ENCODE measurements at regions not wholly inside any gene's neighbourhood (a gene's known extent, or its start where the extent isn't known, plus 50 kb on each side); places are given as distances from the start of the nearest gene placed in this dataset.
A peak's percentile ranks its signal among the peaks of the same experiment; 100 is the strongest.

GRCh38 chr1:91151702-91152101, 129.9 kb upstream of the ZNF644 start:
- DNase-seq (ENCODE audit: low read depth), result no peak

GRCh38 chr1:91148641-91149069, 126.8 kb upstream of the ZNF644 start:
- no peak for DNase-seq (ENCODE audit: low read depth)

GRCh38 chr1:91141858-91142257, 120.0 kb upstream of the ZNF644 start:
- DNase-seq (ENCODE audit: low read depth), result no peak

GRCh38 chr1:91138959-91139358, 117.1 kb upstream of the ZNF644 start:
- DNase-seq (ENCODE audit: low read depth), result no peak

GRCh38 chr1:91137173-91137852, 115.5 kb upstream of the ZNF644 start:
- no peak for DNase-seq (ENCODE audit: low read depth)

- no peak for DNase-seq (ENCODE audit: low read depth)
These were observed 114.0 kb upstream of the ZNF644 start for GRCh38 chr1:91135799-91136198.

GRCh38 chr1:91133248-91133647, 111.4 kb upstream of the ZNF644 start:
- DNase-seq (ENCODE audit: low read depth), result no peak

GRCh38 chr1:91130256-91130985, 108.6 kb upstream of the ZNF644 start:
- no peak for DNase-seq (ENCODE audit: low read depth)

GRCh38 chr1:91129458-91129857, 107.6 kb upstream of the ZNF644 start:
- DNase-seq (ENCODE audit: low read depth), result no peak

- DNase-seq (ENCODE audit: low read depth), result no peak
These were observed 107.2 kb upstream of the ZNF644 start for GRCh38 chr1:91129017-91129416.

GRCh38 chr1:91124989-91125417, 103.2 kb upstream of the ZNF644 start:
- DNase-seq (ENCODE audit: low read depth), result peak; percentile 9

- no peak for DNase-seq (ENCODE audit: low read depth)
These were observed 102.6 kb upstream of the ZNF644 start for GRCh38 chr1:91124290-91124985.

- DNase-seq (ENCODE audit: low read depth), result no peak
These were observed 101.9 kb upstream of the ZNF644 start for GRCh38 chr1:91123773-91124172.

GRCh38 chr1:91123319-91123718, 101.5 kb upstream of the ZNF644 start:
- no peak for DNase-seq (ENCODE audit: low read depth)

- DNase-seq (ENCODE audit: low read depth), result no peak
These were observed 100.4 kb upstream of the ZNF644 start for GRCh38 chr1:91122106-91122717.

GRCh38 chr1:91121366-91121765, 99.5 kb upstream of the ZNF644 start:
- no peak for DNase-seq (ENCODE audit: low read depth)

- no peak for DNase-seq (ENCODE audit: low read depth)
These were observed 99.1 kb upstream of the ZNF644 start for GRCh38 chr1:91120936-91121335.

- DNase-seq (ENCODE audit: low read depth), result no peak
These were observed 98.6 kb upstream of the ZNF644 start for GRCh38 chr1:91120421-91120820.

- DNase-seq (ENCODE audit: low read depth), result no peak
These were observed 82.9 kb upstream of the ZNF644 start for GRCh38 chr1:91104712-91105111.

- no peak for DNase-seq (ENCODE audit: low read depth)
These were observed 79.5 kb upstream of the ZNF644 start for GRCh38 chr1:91101328-91101727.

GRCh38 chr1:91099746-91100621, 78.1 kb upstream of the ZNF644 start:
- no peak for DNase-seq (ENCODE audit: low read depth)

Measured in stimulated activated CD8-positive, alpha-beta memory T cell treated with anti-CD3 and anti-CD28 coated beads, Interleukin-7, amount 100 ng/mL, for 24 hours (primary cell).